Breast epithelium (tissue), 4 donors: ENCODE measurements at regions not wholly inside any gene's neighbourhood (a gene's known extent, or its start where the extent isn't known, plus 50 kb on each side); places are given as distances from the start of the nearest gene placed in this dataset.

Experiments
- DNase-seq, 2 donors: peaks; one replicate each; pipeline ENCODE4 v3.0.0-alpha.2; 2019; ENCODE audit warnings: low spot score in 2 of 2
- H3K27ac ChIP-seq, 2 donors: fragments of 200-600 bp; sonication (generic) in 1 of 2; one replicate each; pipeline ENCODE4 v1.5.1; 2016 to 2019; ENCODE audit warnings: mild to moderate bottlenecking in 1 of 2
- H3K27me3 ChIP-seq, 2 donors: fragments of 200-600 bp; sonication (generic) in 1 of 2; one replicate each; pipeline versions ENCODE4 v1.5.1 to v1.6.0; 2017 to 2019; ENCODE audit warnings: control low read depth in 1 of 2, mild to moderate bottlenecking in 1 of 2
- H3K36me3 ChIP-seq: fragments of 200-600 bp; one replicate; pipeline ENCODE4 v1.5.1; 2019
- H3K4me1 ChIP-seq, 2 donors: fragments of 200-600 bp; sonication (generic); one replicate each; pipeline ENCODE4 v1.5.1; 2016 to 2019; ENCODE audit warnings: control low read depth in 1 of 2
- H3K4me3 ChIP-seq, 3 donors: fragments of 200-600 bp; sonication (generic); 1 replicate in 2 of 3; 2 replicates in 1 of 3; pipeline ENCODE4 v1.5.1; 2016 to 2019; ENCODE audit warnings: mild to moderate bottlenecking in 3 of 3, moderate library complexity in 2 of 3
- H3K9me3 ChIP-seq, 2 donors: fragments of 200-600 bp; sonication (generic) in 1 of 2; one replicate each; pipeline ENCODE4 v1.5.1; 2016 to 2019; ENCODE audit warnings: control low read depth in 1 of 2
- CTCF ChIP-seq, 3 donors: fragments of 450-650 bp; IDR thresholded peaks; one replicate each; pipeline ENCODE4 v1.5.1; 2016 to 2017; ENCODE audit warnings: antibody characterized with exemption in 3 of 3, mild to moderate bottlenecking in 3 of 3, moderate library complexity in 3 of 3
- POLR2A ChIP-seq: fragments of 450-650 bp; IDR thresholded peaks from one replicate; pipeline ENCODE4 v1.6.1; 2016; ENCODE audit warnings: antibody characterized with exemption, mild to moderate bottlenecking, moderate library complexity
- POLR2AphosphoS5 ChIP-seq, 3 donors: sonication (generic); formaldehyde crosslinking; IDR thresholded peaks; one replicate each; pipeline ENCODE4 v1.6.1; 2017; ENCODE audit warnings: antibody characterized with exemption in 3 of 3
- intact Hi-C: fragments of 100-400 bp; cut with DNase I; formaldehyde crosslinking; loops from one replicate; pipeline ENCODE4 v1.15.1; 2023; ENCODE audit warnings: low total_unique reads

- TF ChIP-seq CTCF (IDR thresholded peaks at IDR 0.05) (no peak), POLR2A (no peak), POLR2AphosphoS5 (IDR thresholded peaks at IDR 0.05) (no peak)
- Histone ChIP-seq H3K4me3 (no peak overlapping the region), H3K36me3 (no peaks in the 10 kb centered on the region), H3K9me3 (no peaks in the 10 kb centered on the region), H3K27me3 (no peaks in the 10 kb centered on the region), H3K4me1 (no peaks in the 10 kb centered on the region), H3K27ac (no peak overlapping the region)
- DNase-seq: no peak
- intact Hi-C loops: no loop called here
Observed at GRCh38 chr13:82036602-82037001, 1695.7 kb upstream of the SPRY2 start.

- no peak for DNase-seq
- Histone ChIP-seq H3K27ac (no peak overlapping the region), H3K4me3 (no peak overlapping the region), H3K9me3 (no peaks in the 10 kb centered on the region), H3K36me3 (no peaks in the 10 kb centered on the region), H3K4me1 (no peaks in the 10 kb centered on the region), H3K27me3 (no peaks in the 10 kb centered on the region)
- intact Hi-C loops: no loop called here
- TF ChIP-seq POLR2A (no peak), CTCF (IDR thresholded peaks at IDR 0.05) (no peak), POLR2AphosphoS5 (IDR thresholded peaks at IDR 0.05) (no peak)
Observed at GRCh38 chr13:82011355-82011754, 1670.4 kb upstream of the SPRY2 start.

GRCh38 chr13:82010780-82011179 is 1669.9 kb upstream of the SPRY2 start:
- TF ChIP-seq CTCF (IDR thresholded peaks at IDR 0.05) (no peak), POLR2AphosphoS5 (IDR thresholded peaks at IDR 0.05) (no peak), POLR2A (no peak)
- Histone ChIP-seq H3K4me1 (no peaks in the 10 kb centered on the region), H3K27me3 (no peaks in the 10 kb centered on the region), H3K36me3 (no peaks in the 10 kb centered on the region), H3K4me3 (no peak overlapping the region), H3K9me3 (no peaks in the 10 kb centered on the region), H3K27ac (no peak overlapping the region)
- DNase-seq: no peak
- intact Hi-C loops: no loop called here

- H3K27ac ChIP-seq: no peak overlapping the region
- TF ChIP-seq POLR2A: no peak
- no peaks in the 10 kb centered on the region for H3K36me3 ChIP-seq
- no peaks in the 10 kb centered on the region for H3K9me3 ChIP-seq
- no peak for DNase-seq
- H3K4me1 ChIP-seq: no peaks in the 10 kb centered on the region
- no peaks in the 10 kb centered on the region for H3K27me3 ChIP-seq
- intact Hi-C loops: no loop called here
- H3K4me3 ChIP-seq: no peak overlapping the region
Observed at GRCh38 chr13:82002710-82003109, 1661.8 kb upstream of the SPRY2 start.

- no peak overlapping the region for H3K27ac ChIP-seq
- no peaks in the 10 kb centered on the region for H3K27me3 ChIP-seq
- H3K9me3 ChIP-seq: no peaks in the 10 kb centered on the region
- DNase-seq: no peak
- intact Hi-C loops: no loop called here
- no peaks in the 10 kb centered on the region for H3K36me3 ChIP-seq
- no peak for TF ChIP-seq POLR2AphosphoS5 (IDR thresholded peaks at IDR 0.05)
- no peak for TF ChIP-seq POLR2A
- TF ChIP-seq CTCF (IDR thresholded peaks at IDR 0.05): no peak
- no peak overlapping the region for H3K4me3 ChIP-seq
- no peaks in the 10 kb centered on the region for H3K4me1 ChIP-seq
Observed at GRCh38 chr13:81995316-81995715, 1654.4 kb upstream of the SPRY2 start.

GRCh38 chr13:81990652-81991051 is 1649.7 kb upstream of the SPRY2 start:
- intact Hi-C loops: no loop called here
- no peak overlapping the region for H3K4me3 ChIP-seq
- no peak for DNase-seq
- TF ChIP-seq CTCF (IDR thresholded peaks at IDR 0.05): no peak
- H3K4me1 ChIP-seq: no peaks in the 10 kb centered on the region
- H3K27ac ChIP-seq: no peak overlapping the region
- H3K36me3 ChIP-seq: no peaks in the 10 kb centered on the region
- no peaks in the 10 kb centered on the region for H3K27me3 ChIP-seq
- H3K9me3 ChIP-seq: no peaks in the 10 kb centered on the region
